HG03342 (cell line): ENCODE measurements at regions not wholly inside any gene's neighbourhood (a gene's known extent, or its start where the extent isn't known, plus 50 kb on each side); places are given as distances from the start of the nearest gene placed in this dataset.
"Not testable (repeated sequence)": the region's sequence is repeated elsewhere in the genome, so short reads cannot be mapped to it uniquely, and the experiment has no call there.

ENCODE experiments used
- ATAC-seq: cut with Tn5 transposase; IDR thresholded peaks from one replicate; pipeline ENCODE4 v1.9.1; 2021; ENCODE audit warnings: mild to moderate bottlenecking, moderate library complexity; ENCODE audit not compliant: unreplicated experiment

DNA sequence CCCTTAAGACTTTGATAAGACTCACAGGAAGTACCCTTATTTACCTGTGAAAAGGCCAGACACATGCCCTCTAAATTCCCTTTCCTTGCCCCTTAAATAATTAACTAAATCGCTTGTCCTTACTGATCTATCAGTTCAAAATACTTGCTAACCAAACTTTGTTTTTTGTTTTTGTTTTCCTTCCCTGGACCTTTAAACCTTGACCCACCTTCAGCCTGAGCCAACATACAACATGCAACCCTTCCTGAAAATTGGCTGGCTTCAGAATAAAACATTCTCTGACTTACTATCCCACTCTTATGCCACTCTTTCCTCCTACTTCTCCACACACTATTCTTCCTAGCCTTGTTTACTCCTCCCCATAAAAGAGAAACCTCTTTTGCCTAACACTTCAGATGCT is 448.1 kb upstream of the TRAM1L1 start:
- ATAC-seq: no peak

DNA sequence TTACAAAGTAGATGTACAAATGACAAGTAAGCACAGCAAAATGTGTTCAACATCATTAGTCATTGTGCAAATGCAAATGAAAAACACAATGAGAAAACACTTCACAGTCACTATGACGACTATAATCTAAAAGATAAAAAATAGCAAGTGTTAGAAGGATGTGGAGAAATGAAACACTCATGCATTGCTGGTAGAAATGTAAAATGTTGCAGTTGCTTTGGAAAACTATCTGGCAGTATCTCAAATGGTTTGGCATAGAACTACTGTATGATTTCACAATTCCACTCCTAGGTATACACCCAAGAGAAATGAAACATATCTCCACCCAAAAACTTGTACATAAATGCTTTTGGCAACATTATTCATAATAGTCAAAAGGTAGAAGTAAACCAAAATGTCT is 459.7 kb upstream of the TRAM1L1 start:
- ATAC-seq: no peak

DNA sequence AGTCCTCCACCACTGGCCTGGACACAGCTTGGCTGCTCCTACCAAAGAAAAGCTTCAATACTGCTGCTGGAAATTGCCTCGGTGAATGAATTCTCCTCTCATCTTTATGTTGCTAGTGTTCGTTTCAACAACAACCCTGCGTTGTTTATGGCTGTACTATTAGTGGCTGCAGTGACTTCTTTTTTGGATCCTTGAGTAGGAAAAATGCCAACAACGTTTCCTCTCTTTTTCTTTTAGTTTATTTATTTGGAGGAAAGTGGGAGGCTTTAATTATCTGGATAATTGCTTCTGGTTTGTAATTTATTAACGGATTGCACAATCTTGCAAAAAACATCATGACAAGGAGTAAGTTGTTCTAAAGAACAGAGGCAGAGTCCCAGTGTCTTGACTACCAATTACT is 464.1 kb upstream of the TRAM1L1 start:
- ATAC-seq: no peak

DNA sequence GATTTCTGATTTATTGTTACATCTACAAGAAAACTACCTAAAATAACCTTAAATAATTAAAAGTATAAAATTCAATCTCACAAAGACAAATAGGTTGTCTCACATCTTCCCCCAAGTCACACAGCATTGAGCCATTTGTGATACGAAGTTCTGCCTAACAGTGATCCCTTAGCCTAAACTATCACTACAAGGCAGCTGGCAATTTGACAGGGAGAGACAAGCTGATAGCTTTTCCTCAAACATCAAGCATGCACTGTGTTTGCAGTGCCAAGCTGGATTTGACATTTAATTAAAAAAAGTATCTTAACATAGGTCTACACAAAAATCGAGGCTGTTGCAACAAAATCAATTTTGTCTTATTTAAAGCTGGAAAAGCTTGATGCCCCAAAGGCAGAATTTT is 464.7 kb upstream of the TRAM1L1 start:
- ATAC-seq: no peak

DNA sequence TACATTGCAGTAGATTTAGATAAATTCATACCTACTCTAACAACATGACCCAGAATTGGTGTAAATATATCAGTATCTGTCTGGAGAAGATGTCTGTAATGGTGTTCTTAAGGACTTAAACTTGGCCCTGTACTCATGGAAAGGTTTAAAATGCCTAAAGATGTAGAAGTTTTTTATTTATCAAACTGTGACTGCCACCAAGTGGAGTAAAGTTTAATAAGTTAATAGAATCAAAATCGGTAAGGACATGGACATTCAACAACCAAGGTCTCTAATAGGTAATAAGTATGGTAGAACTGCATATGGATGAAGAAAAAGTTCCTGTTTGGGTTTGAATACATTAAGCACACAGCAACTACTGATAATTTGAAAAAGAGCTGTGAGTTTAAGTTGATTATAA is 474.0 kb upstream of the NDST3 start:
- no peak for ATAC-seq

DNA sequence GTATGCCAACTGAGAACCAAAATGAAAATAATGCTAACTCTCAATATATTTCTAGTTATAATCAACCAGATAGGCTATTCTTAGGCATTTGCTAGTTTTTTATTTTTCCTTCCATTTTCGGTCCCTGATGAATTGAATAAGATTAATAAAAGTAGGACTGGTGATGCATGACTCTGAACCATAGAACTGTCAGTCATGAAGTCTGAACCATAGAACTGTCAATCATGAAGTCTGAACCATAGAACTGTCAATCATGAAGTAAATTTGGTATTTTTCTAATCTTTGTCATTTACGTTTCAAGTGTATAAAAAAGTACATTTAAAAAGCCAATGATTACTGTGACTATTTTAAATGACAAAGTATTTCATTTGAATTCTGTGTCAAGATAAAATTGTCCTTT is 460.2 kb upstream of the NDST3 start:
- ATAC-seq: no peak

DNA sequence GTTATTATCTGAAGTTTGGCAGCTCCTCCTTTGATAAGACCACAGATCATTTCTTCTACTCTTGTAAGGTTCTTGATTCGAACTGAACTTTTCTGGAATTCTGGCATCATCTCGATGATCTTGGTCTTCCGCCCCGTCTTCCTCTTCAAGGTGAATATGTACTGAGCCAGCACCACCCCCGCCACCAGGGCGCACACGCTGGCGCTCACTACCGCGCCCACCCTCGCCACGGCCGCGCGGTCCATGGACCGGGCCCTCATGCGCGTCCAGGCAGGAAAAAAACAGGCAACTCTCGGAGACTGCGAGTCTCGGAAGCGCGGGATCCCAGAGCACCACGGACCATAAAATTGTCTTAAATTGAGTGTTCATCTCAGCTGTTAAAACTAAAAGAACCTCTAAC is 458.4 kb upstream of the NDST3 start:
- ATAC-seq: no peak

DNA sequence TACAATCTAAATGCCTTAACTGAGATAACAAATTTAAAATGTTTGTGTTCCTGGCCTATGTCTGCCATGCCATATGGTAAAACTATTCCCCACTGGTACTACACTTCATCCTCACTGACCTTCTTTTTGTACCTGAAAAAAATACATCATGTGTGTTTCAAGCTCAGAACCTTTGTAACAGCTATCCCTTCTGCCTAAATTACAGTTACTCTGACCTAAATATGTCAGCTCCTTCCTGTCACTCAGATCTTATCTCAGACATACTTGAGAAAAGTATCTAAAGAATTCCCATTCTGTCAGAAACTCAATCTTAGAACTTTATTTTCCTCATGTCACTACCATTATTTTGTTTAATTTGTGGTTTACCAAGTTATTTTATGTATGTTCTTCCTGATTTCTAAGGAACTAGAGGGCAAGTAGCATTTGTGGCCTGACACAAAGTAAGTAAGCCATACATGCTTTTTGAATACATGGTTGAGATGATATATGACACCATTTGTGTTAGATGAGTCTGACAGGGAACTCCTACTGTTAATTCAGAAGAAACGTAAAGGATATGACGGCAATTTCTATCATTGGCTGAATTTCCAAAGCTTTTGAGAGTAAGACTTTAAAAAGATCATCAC is 456.5 kb upstream of the NDST3 start:
- ATAC-seq: no peak

DNA sequence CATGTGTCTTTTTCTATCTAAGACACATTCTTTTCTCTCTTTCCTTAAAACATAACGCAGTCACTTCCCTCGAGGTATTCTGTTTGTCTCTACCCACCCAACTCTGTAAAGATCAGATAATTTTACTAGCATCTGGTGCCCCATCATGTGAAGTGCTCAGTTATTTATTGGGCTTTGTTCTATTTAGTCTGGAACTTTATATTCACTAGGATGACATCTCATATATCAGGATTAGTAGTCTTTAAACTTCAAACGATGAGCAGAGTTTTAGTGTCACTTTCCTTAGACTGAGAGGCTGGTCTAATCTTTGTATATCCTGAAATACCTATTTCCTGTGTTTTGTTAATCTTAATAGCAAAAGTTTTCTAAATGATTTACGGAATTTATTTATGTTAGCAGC is 445.5 kb upstream of the NDST3 start:
- ATAC-seq: no peak

DNA sequence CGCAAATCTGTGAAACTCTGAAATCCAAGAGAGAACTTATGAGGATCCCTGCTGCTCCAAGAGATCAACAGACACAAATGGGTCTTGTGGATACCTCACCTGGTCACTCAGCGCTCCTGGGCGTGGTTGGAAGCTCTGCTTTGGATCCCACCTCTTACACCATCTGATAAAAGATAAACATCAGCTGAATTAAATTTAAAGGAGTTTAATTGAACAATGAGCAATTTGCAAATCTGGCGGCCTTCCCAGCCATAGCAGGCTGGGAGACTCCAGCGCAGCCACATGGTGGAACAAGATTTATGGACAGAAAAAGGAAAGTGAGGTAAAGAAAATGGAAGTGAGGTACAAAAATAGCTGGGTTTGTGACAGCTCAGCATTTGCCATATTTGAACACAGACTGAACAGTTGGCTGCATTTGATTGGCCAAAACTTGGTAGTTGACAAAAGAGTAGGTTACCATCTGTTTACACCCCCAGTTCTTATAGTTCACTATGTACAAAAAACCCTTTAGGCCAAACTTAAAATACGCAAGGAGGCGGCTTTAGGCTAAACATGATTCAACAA is 437.3 kb upstream of the NDST3 start:
- ATAC-seq: no peak

DNA sequence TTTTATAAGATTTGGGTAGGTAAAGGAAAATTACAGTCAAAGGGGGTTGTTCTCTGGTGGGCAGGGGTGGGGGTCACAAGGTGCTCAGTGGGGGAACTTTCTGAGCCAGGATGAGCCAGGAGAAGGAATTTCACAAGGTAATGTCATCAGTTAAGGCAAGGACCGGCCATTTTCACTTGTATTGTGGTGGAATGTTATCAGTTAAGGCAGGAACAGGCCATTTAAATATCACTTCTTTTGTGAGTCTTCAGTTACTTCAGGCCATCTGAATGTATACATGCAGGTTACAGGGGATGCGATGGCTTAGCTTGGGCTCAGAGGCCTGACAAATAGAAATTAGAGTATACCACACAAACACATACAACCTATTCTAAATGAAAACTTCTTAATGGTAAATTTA is 434.9 kb upstream of the NDST3 start:
- ATAC-seq: not testable (repeated sequence)

DNA sequence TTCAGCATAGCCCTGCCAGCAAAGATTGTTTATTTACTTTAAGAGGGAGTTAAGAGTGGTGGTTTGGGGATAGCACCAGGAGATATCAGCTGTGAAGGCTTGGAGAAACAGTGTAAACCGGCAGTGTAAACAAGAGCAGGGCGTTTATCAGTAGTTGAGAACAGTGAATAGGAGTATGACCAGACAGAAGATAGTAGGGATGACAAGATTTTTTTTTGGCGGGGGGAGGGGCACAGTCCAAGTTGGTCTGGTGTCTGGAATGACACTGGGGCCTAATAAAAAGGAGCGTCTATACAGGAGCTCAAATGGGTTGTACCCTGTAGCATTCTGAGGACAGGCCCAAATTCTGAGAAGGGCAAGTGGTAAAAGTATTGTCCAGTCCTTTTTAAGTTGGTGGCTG is 433.4 kb upstream of the NDST3 start:
- not testable (repeated sequence) for ATAC-seq

DNA sequence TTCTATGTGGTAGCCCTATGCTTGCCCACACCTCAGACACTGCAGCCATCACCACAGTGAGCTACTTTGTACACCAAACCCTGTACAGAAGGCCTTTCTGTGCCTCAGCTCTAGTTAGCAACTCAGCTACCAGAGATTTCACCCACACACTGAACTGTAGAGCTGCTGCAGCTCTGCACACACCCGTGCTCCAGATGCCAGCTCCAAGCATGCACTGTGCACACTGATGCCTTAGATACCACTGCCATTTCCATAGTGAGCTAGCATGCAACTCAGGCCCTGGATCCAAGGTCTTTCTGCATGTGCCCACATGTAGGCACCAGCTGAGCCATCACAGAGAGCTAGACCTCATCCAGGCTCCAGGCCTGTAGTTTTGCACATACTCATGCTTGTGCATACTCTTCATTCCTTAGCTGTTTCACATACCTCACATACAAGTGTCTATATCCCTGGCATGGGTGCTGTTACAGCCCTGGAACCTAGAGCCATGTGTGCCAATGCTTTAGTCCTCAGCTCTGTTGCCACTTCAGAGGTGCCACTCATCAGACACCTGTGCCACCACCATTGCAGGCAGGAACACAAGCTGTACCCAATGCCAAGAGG is 423.5 kb upstream of the NDST3 start:
- no peak for ATAC-seq

DNA sequence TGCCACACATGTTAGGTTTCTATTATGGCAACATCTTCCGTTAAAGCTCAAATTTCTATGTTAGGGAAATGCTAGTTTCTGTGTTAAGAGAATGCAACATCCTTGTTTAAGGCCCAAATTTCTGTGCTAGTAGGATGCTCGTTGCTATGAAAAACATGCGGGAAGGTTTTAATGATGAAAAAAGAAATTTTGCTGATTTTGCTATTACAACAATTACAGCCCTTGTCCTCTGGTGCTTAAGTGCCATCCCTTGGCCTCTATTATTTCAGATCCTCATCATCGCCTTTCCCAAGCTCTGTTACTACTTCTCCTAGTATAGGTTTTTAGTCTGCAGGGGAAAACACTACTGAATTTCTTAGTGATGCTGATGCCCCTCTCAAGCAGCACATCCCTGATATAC is 412.6 kb upstream of the NDST3 start:
- no peak for ATAC-seq

DNA sequence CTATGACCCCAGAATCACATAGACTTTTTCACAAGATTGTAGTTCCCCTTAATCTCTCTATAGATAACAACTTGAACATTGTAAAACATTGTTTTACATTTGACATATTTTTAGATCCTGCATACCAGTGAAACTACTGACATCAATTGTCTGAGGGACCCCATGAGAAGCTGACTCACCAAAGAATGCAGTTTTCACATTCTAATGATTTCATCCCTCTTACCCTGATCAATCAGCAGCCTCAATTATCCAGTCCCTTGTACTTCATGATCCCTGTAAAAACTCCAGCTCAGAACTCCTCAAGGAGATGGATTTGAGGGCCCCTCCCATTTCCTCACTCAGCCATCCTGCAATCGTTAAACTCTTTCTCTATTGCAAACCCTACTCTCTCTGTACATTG is 411.0 kb upstream of the NDST3 start:
- ATAC-seq: no peak

DNA sequence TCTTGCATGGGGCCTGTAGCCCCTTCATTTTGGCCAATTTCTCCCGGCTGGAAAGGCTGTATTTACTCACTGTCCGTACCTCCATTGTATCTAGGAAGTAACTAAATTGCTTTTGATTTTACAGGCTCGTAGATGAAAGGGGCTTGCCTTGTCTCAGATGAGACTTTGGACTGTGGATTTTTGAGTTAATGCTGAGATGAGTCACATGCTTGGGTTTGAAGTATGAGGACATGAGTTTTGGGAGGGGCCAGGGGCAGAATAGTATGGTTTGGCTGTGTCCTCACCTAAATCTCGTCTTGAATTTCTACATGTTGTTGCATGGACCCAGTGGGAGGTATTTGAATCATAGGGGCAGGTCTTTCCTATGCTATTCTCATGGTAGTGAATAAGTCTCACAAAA is 407.6 kb upstream of the NDST3 start:
- no peak for ATAC-seq

DNA sequence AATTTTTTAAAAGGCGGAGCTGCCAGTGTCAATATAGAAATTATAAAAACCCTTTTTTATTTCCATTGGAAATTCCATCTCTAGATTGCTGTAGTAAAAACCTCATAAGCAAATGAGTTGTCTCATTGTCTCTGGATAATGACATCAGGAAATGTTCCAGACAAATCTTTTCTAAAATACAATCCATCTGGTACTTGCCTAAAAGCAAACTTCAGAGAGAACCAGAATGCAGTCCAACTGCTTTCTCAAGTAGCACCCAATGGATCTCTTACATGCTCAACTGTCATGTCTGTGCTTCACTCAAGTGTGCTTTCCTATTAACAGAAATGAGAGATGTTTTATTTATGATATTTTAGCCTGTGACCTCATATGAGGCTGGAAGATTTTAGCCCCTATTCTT is 399.6 kb upstream of the NDST3 start:
- no peak for ATAC-seq

DNA sequence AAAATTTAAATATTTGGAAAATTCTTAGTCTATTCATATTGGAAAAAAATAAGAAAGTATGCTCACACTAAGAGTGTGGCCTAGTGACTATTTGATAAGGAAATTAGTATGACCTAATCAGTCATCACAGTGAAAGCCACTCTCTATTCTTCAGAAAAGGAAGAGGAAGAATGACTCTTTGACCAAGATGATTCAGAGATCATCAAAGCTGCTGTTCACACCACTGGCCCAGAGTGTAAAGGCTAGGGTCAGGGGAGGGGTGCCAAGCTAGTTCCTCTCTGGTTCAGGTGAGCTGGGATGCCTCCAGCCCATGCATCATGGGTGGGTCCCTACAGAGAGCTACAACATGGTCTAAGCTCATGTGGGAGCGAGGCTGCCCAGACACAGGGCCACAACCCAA is 396.9 kb upstream of the NDST3 start:
- no peak for ATAC-seq

DNA sequence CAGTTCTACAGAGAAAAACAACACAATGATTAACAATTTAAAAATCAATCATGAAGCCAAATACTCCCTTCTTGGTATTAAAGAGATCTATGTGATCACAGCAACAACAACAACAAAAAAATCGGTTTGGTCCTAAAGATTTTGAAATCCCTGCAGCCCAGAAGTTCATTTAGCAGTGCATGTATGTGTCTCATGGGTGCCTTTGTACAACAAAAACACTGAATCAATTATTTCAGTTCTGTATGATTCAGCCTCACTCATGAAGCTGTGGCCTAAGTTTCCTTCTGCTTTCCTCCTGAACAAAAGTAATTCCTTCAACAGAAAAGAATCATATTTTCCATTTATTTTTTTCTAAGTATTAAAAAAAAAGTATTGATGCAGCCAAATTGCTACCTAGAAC is 393.4 kb upstream of the NDST3 start:
- no peak for ATAC-seq

DNA sequence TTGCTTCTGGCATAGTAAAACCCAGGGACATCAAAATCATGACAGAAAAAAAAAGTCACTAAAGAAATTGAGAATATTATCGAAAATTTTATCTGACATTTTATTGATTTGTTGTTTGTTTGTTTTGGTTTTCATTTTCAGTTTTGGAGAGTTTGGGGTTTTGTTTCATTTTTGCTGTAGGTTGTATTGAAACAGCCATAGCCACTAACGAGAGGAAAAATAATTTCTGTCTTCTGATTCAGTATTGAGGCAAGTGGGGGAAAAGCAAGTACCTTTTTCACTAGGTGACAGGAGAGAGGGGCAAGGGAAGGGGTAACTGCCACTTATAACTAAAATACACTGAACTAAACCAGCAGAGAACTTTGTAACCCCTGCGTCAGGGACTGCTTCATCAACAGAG is 392.8 kb upstream of the NDST3 start:
- ATAC-seq: no peak

DNA sequence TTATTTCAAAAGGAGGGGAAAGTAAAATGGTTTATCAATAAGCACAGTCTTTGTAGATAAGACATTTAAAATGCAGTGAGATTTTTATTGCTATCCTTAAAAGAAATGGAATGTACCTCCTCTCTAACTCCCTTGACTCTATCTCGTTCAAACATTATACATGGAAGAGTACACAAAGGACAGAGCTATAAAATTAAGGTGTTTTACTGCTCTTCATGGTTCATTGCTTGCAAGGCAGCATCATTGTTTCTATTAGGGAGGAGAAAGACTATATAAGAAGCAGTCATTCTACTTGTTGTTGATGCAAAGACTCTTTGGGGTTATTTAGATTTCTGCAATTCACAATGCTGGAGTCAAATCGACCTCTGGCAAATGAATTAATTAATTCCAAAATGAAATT is 380.2 kb upstream of the NDST3 start:
- no peak for ATAC-seq

DNA sequence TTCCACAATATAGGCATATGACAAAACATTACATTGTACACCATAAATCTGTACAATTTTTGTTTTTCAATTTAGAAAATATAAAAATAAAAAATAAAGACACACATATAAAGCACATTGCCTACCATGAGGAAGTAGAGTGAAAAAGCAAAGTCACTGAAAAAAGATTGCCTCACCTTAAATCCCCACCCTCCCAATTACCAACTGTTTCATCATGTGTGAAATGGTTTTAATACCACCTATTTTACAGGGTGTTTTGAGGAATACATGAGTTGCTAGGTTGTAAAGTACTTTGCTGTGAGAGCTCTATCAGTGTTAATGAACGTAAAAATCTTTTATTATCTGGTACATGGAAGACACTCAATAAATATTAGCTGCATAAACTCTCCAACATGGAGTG is 373.6 kb upstream of the NDST3 start:
- no peak for ATAC-seq
